Naive thymus-derived CD8-positive, alpha-beta T cell (primary cell): ENCODE measurements at regions not wholly inside any gene's neighbourhood (a gene's known extent, or its start where the extent isn't known, plus 50 kb on each side); places are given as distances from the start of the nearest gene placed in this dataset.
"Not testable (repeated sequence)": the region's sequence is repeated elsewhere in the genome, so short reads cannot be mapped to it uniquely, and the experiment has no call there.

Experiments
- ATAC-seq, 2 donors: fragments of 150-1000 bp; cut with Tn5 transposase in 1 of 2; sonication (Bioruptor Pico), chemical (Tn5 transposase) in 1 of 2; 1 replicate in 1 of 2; 2 replicates in 1 of 2; pipeline ENCODE4 v1.10.0; 2021; ENCODE audit warnings: mild to moderate bottlenecking in 2 of 2, moderate library complexity in 2 of 2
- POLR2A ChIA-PET: fragments of 350-600 bp; sonication (Branson Sonifier 250); formaldehyde crosslinking; loops from one replicate; lab custom pipeline; 2021; ENCODE audit warnings: antibody characterized with exemption; lab: Charles Lee
- DNase-seq, 10 donors: peaks; one replicate each; pipeline versions ENCODE4 v3.0.0 to v3.0.0-alpha.2; 2020 to 2022
- H3K27ac Mint-ChIP-seq, 10 donors: one replicate each; pipeline ENCODE4 v1.8.0; 2020 to 2022; ENCODE audit warnings: mild to moderate bottlenecking in 10 of 10, mixed read lengths in 10 of 10, moderate library complexity in 4 of 10, inconsistent platforms in 1 of 10
- H3K27me3 Mint-ChIP-seq, 5 donors: one replicate each; pipeline ENCODE4 v1.8.0; 2021 to 2022; ENCODE audit warnings: mixed read lengths in 5 of 5
- H3K36me3 Mint-ChIP-seq, 3 donors: one replicate each; pipeline ENCODE4 v1.8.0; 2020 to 2022; ENCODE audit warnings: mixed read lengths in 3 of 3, mild to moderate bottlenecking in 2 of 3, inconsistent platforms in 1 of 3
- H3K4me1 Mint-ChIP-seq, 4 donors: one replicate each; pipeline ENCODE4 v1.8.0; 2021 to 2022; ENCODE audit warnings: mixed read lengths in 4 of 4
- H3K4me3 Mint-ChIP-seq, 10 donors: one replicate each; pipeline ENCODE4 v1.8.0; 2020 to 2022; ENCODE audit warnings: mild to moderate bottlenecking in 10 of 10, mixed read lengths in 10 of 10, moderate library complexity in 6 of 10, inconsistent platforms in 1 of 10
- H3K9me3 Mint-ChIP-seq, 9 donors: one replicate each; pipeline ENCODE4 v1.8.0; 2020 to 2022; ENCODE audit warnings: mixed read lengths in 9 of 9, mild to moderate bottlenecking in 3 of 9, inconsistent platforms in 1 of 9, moderate library complexity in 1 of 9

DNA sequence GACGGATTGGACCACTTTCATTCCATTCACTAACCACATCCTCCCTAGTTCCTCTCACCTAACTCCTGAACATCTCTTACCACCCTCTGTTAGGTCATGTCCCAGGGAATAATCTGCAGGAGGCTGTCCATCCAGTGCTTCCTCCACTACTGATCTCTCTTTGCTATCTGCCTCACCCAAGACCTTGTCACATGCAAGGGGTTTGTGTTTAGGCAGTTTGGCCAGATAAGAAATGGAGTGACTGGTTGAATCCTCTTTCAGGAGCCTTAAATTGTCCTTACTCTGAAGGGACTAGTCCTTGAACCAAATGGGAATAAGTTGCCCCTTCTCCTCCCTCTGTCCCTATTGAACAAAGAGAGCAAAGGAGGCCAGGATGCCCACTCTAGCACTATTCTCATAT, 249.2 kb upstream of the BTG1 start:
- Mint-ChIP-seq H3K27me3 (no peaks in the 10 kb centered on the region), H3K4me1 (peaks cover 45 to 93% (median 87%) of the 10 kb centered on the region in 4 donors), H3K36me3 (peaks cover 0 to 23% (median 17%) of the 10 kb centered on the region in 3 donors), H3K4me3 (peak overlapping the region in 6 of 10 donors; percentile 23 to 70 (median 48)), H3K27ac (peak overlapping the region; percentile 62 to 99 (median 97)), H3K9me3 (peaks cover 0 to 30% (median 24%) of the 10 kb centered on the region in 9 donors)
- ATAC-seq (no peak), DNase-seq (no peak)
- POLR2A ChIA-PET = interaction anchor here (0.6 to 1.3 kb wide), 2 partner anchors 9 to 108 kb away, joined by 3 read pairs; no protein-coding TSS in a partner anchor

DNA sequence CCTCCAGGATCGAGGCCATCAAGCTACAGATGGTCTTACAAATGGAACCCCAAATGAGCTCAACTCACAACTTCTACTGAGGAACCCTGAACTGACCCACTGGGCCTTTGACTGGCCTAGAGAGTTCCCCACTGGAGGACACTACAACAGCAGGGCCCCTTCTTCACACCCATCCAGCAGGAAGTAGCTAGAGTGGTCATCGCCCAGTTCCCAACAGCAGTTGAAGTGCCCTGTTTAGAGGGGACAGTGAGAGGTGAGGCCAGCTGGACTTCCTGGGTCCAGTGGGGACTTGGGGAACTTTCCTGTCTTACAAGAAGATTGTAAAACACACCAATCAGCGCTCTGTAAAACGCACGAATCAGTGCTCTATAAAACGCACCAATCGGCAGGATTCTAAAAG, 247.9 kb upstream of the BTG1 start:
- H3K9me3 Mint-ChIP-seq = peaks cover 0 to 30% (median 24%) of the 10 kb centered on the region in 9 donors
- ATAC-seq (no peak), DNase-seq (no peak)
- H3K4me1 Mint-ChIP-seq = peaks cover 40 to 87% (median 79%) of the 10 kb centered on the region in 4 donors
- no peaks in the 10 kb centered on the region for H3K27me3 Mint-ChIP-seq
- POLR2A ChIA-PET = interaction anchor here (0.6 to 1.8 kb wide), 5 partner anchors 10 to 372 kb away, joined by 3 to 7 read pairs (median 3); no protein-coding TSS in a partner anchor
- H3K36me3 Mint-ChIP-seq = peaks cover 0 to 23% (median 17%) of the 10 kb centered on the region in 3 donors
- peak overlapping the region in 7 of 10 donors; percentile 24 to 95 (median 66) for H3K27ac Mint-ChIP-seq
- peak overlapping the region in 1 of 10 donors; percentile 12 for H3K4me3 Mint-ChIP-seq

DNA sequence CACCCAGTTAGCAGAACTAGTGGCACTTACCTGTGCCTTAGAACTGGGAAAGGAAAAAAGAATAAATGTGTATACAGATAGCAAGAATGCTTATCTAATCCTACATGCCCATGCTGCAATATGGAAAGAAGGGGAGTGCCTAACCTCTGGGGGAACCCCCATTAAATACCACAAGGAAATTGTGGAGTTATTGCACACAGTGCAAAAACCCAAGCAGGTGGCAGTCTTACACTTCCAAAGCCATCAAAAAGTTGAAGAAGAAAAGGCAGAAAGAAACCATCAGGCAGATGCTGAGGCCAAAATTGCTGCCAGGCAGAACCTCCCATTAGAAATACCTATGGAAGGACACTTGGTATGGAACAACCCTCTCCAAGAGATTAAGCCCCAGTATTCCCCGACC, 246.1 kb upstream of the BTG1 start:
- Mint-ChIP-seq H3K4me1 (peaks cover 38 to 86% (median 76%) of the 10 kb centered on the region in 4 donors), H3K4me3 (peak overlapping the region in 2 of 10 donors; percentile 10 to 22), H3K36me3 (peaks cover 0 to 23% (median 17%) of the 10 kb centered on the region in 3 donors), H3K27ac (peak overlapping the region in 7 of 10 donors; percentile 22 to 79 (median 56)), H3K9me3 (peaks cover 0 to 30% (median 24%) of the 10 kb centered on the region in 9 donors)
- H3K27me3 Mint-ChIP-seq, POLR2A ChIA-PET, ATAC-seq: not testable (repeated sequence)
- peak in 1 of 10 donors; percentile 33 for DNase-seq

DNA sequence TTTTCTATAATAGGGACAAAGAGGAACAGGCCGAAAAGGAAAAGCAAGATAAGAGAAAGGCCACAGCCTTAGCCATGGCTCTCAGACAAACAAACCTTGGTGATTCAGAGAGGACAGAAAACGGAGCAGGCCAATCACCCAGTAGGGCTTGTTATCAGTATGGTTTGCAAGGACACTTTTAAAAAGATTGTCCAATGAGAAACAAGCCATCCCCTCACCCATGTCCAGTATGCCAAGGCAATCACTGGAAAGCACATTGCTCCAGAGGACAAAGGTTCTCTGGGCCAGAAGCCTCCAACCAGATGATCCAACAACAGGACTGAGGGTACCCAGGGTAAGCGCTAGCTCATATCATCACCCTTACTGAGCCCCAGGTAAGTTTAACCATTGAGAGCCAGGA, 243.8 kb upstream of the BTG1 start:
- no peak overlapping the region for H3K27ac Mint-ChIP-seq
- H3K4me1 Mint-ChIP-seq = peaks cover 33 to 74% (median 62%) of the 10 kb centered on the region in 4 donors
- no peak for ATAC-seq
- peaks cover 0 to 22% (median 15%) of the 10 kb centered on the region in 9 donors for H3K9me3 Mint-ChIP-seq
- peaks cover 0 to 18% (median 11%) of the 10 kb centered on the region in 3 donors for H3K36me3 Mint-ChIP-seq
- no peak overlapping the region for H3K4me3 Mint-ChIP-seq
- no peaks in the 10 kb centered on the region for H3K27me3 Mint-ChIP-seq
- no peak for DNase-seq
- POLR2A ChIA-PET = interaction anchor here (0.6 to 1.0 kb wide), 2 partner anchors 9 to 237 kb away, joined by 3 to 4 read pairs; no protein-coding TSS in a partner anchor

DNA sequence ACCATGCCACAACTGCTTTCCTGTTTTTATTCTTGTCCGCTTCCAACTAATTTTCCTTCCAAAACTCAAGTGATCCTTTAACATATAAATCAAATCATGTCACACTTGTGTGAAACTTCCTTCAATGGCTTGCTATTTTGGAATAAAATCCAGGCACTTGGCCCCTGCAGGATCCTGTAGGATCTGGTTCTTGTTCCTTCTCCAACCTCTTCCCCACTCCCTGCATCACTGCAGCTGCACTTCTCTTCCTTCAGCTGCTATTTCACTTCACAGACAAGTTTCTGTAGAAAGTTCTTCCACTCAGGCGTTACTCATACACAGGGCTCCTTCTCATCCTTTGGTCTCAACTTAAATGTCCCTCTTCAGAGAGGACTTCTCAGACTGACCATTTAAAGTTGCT, 239.7 kb upstream of the BTG1 start:
- no peak overlapping the region for H3K4me3 Mint-ChIP-seq
- H3K36me3 Mint-ChIP-seq = no peaks in the 10 kb centered on the region
- peaks cover 31 to 64% (median 54%) of the 10 kb centered on the region in 4 donors for H3K4me1 Mint-ChIP-seq
- POLR2A ChIA-PET = interaction anchor here (1.2 to 5.0 kb wide), 2 partner anchors 13 to 240 kb away, joined by 3 to 17 read pairs; partner anchors contain the start of gene BTG1
- DNase-seq = no peak
- H3K27ac Mint-ChIP-seq = peak overlapping the region in 1 of 10 donors; percentile 22
- H3K27me3 Mint-ChIP-seq = no peaks in the 10 kb centered on the region
- H3K9me3 Mint-ChIP-seq = peaks cover 0 to 2% (median 0%) of the 10 kb centered on the region in 9 donors
- no peak for ATAC-seq

DNA sequence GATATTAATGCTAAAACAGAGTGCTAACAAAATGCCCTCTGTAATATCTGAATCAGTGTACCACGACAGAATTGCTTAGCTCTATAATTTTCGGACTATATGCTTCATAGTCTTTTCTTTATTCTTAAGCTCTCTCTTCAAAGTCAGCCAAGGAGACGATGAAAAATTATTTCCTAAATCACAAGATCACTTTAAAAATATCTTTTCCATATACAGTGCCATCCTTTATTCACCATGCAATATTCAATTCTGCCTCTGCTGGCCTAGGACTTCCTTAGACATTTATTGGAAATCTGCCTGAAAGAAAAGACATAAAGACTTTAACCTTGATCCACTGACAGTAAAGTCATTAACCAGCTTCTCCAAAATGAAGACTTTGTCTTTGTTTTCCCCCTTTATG, 238.9 kb upstream of the BTG1 start:
- no peak overlapping the region for H3K4me3 Mint-ChIP-seq
- H3K27me3 Mint-ChIP-seq = no peaks in the 10 kb centered on the region
- H3K9me3 Mint-ChIP-seq = peaks cover 0 to 2% (median 0%) of the 10 kb centered on the region in 9 donors
- no peaks in the 10 kb centered on the region for H3K36me3 Mint-ChIP-seq
- H3K4me1 Mint-ChIP-seq = peaks cover 36 to 69% (median 58%) of the 10 kb centered on the region in 4 donors
- POLR2A ChIA-PET = interaction anchor here (1.2 to 5.0 kb wide), 2 partner anchors 14 to 239 kb away, joined by 3 to 17 read pairs; partner anchors contain the start of gene BTG1
- no peak overlapping the region for H3K27ac Mint-ChIP-seq
- DNase-seq = no peak
- ATAC-seq = no peak

DNA sequence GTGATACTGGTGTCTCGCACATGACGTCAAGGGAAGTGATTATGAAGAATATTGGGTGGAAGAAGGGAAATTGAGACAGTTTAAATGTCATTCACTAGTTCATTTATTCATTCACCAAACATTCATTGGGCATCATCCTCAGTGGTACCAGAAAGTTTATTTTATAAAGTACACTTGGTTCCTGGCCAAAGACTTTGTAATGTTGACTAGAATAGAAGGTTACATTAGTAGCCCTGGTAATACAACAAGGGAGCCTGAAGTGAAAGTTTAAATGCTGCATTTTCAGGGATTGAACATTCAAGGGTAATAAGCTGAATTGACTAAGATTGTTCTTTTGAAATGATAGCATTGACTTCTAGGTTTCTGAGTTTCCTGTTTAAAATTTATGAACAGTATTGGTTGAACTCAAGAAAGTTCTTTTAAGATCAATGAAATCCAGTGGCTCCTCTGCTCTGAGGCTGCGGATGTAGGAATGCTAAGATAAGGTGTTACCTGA, 236.8 kb upstream of the BTG1 start:
- Mint-ChIP-seq H3K36me3 (peaks cover 0 to 4% (median 0%) of the 10 kb centered on the region in 3 donors), H3K4me1 (peaks cover 44 to 74% (median 66%) of the 10 kb centered on the region in 4 donors), H3K27me3 (no peaks in the 10 kb centered on the region), H3K9me3 (peaks cover 0 to 5% (median 0%) of the 10 kb centered on the region in 9 donors), H3K4me3 (no peak overlapping the region), H3K27ac (peak overlapping the region in 3 of 10 donors; percentile 8 to 88 (median 18))
- ATAC-seq = no peak
- POLR2A ChIA-PET = no interaction called here
- no peak for DNase-seq

DNA sequence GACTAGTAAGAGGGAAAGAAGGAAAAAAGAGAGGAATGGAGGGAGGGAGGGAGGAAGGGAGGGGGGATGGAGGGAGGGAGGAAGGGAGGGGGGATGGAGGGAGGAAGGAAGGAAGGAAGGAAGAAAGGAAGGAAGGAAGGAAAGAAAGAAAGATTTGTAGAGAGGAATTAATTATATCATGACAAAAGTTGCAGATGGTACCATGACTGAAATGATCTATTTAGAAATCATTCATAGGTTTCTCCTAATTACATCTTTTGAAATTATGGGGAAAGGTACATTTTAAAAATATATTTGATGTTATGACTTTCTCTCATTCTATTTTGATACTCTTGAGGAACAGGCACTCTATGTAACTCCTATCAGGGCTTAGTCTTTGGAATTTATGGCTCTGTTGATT, 236.2 kb upstream of the BTG1 start:
- Mint-ChIP-seq H3K27me3 (no peaks in the 10 kb centered on the region), H3K27ac (peak overlapping the region in 1 of 10 donors; percentile 88), H3K4me1 (peaks cover 41 to 72% (median 62%) of the 10 kb centered on the region in 4 donors), H3K36me3 (peaks cover 0 to 4% (median 0%) of the 10 kb centered on the region in 3 donors), H3K9me3 (peaks cover 0 to 5% (median 0%) of the 10 kb centered on the region in 9 donors), H3K4me3 (no peak overlapping the region)
- no peak for DNase-seq
- no peak for ATAC-seq
- POLR2A ChIA-PET = no interaction called here

DNA sequence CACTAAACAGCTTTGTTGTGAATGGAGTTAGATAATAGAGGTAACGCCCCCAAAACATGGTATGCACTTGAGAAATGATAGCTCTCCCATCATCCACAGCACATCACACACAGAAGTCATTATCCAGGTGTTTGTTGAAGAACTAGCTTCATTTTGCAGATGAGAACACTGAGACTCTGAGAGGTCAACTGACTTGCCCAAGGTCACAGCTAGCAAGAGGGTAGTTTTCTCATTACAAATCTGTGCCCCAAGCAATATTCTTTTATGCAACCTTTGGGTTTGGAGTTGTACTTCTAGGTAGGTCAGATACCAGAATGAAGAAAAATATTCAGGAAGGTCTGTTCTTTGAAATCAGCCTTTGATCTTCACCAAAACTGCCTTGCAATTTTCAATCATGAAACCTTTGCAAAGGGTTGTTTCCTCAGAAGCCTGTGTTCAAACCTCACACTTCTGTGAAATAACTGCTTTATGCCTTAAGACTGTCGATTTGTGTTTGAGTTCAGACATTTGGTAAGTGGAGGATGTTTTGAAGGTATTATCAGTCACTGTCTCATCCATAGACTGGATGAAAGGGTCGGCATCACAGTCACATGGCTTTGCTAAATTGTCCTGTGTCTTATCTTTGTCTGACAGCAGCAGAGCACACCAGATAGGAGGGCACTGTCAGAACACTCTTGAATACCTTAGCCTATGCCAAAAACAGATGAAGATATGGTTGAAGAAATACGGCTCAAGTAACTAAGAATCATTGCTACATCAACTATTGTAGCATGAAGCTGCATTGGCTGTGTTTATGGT, 233.2 kb upstream of the BTG1 start:
- Mint-ChIP-seq H3K4me1 (peaks cover 37 to 71% (median 62%) of the 10 kb centered on the region in 4 donors), H3K27ac (peak overlapping the region; percentile 80 to 98 (median 92)), H3K9me3 (peaks cover 0 to 5% (median 0%) of the 10 kb centered on the region in 9 donors), H3K27me3 (no peaks in the 10 kb centered on the region), H3K36me3 (peaks cover 0 to 4% (median 0%) of the 10 kb centered on the region in 3 donors), H3K4me3 (peak overlapping the region in 9 of 10 donors; percentile 7 to 73 (median 45))
- ATAC-seq (peak; percentile 89 to 92), DNase-seq (peak in 5 of 10 donors; percentile 7 to 65 (median 38))
- POLR2A ChIA-PET = interaction anchor here (0.8 to 5.2 kb wide), 5 partner anchors 10 to 233 kb away, joined by 3 to 30 read pairs (median 11); partner anchors contain the start of gene BTG1

DNA sequence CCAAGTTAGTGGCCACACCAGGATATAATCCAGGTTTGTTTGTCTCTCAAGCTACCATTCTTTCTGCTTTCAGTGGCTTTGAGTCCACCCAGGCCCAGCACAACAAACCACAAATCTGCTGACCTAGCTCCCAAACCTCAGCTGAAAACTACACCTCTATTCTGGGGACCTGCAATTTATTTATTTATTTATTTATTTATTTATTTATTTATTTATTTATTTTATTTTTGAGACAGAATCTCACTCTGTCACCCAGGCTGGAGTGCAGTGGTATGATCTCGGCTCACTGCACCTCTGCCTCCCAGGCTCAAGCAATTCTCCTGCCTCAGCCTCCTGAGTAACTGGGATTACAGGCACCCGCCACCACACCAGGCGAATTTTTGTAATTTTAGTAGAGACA, 229.9 kb upstream of the BTG1 start:
- not testable (repeated sequence) for H3K9me3 Mint-ChIP-seq, DNase-seq, H3K27me3 Mint-ChIP-seq, H3K36me3 Mint-ChIP-seq, ATAC-seq, H3K4me3 Mint-ChIP-seq
- Mint-ChIP-seq H3K4me1 (peaks cover 34 to 59% (median 53%) of the 10 kb centered on the region in 4 donors), H3K27ac (peak overlapping the region in 2 of 10 donors; percentile 44 to 63)
- POLR2A ChIA-PET = interaction anchor here (1.0 to 1.1 kb wide), 2 partner anchors 11 to 234 kb away, joined by 3 read pairs; no protein-coding TSS in a partner anchor

DNA sequence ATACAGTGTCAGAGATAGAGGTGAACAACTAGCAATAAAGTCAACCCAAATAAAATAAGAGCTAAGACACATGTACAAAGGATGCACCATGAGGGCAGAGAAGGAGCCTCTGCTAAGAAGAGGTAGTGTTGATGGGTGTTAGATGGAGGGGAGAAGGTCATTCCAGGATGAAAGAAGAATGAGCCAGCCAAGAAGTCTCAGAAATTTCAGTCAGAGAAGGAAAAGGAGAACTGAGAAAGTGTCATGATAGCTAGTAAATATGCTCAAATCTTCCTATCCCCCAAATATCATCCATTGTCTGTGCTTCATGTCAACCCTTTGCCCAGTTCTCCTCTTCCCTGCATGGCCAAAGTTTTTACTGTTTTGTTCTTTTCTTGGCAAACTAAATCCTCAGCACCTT, 225.2 kb upstream of the BTG1 start:
- POLR2A ChIA-PET = interaction anchor here (0.5 to 1.2 kb wide), 4 partner anchors 14 to 225 kb away, joined by 3 read pairs; partner anchors contain the start of gene BTG1
- DNase-seq (no peak), ATAC-seq (no peak)
- Mint-ChIP-seq H3K4me3 (no peak overlapping the region), H3K36me3 (peaks cover 0 to 5% (median 4%) of the 10 kb centered on the region in 3 donors), H3K27ac (peak overlapping the region in 2 of 10 donors; percentile 16 to 66), H3K27me3 (no peaks in the 10 kb centered on the region), H3K9me3 (no peaks in the 10 kb centered on the region), H3K4me1 (peaks cover 20 to 34% (median 32%) of the 10 kb centered on the region in 4 donors)

DNA sequence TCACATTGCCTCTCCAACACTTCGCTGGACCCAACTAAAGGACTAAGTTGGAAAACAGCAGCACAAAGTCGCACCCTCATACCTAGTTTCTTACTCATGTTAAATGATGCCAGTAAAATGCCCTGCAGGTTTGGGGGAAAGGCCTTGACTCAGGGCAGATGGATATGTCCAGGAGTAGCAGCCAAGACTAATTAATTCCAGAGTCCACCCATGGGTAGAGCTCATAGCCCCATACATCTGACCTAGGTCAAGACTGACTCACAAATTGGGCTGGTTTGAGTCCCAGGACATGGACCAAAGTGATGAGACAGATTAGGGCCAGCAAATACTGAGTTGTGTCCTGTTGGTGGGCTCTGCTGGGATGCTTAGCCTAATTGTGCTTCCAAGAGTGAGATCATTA, 224.0 kb upstream of the BTG1 start:
- Mint-ChIP-seq H3K27me3 (no peaks in the 10 kb centered on the region), H3K9me3 (no peaks in the 10 kb centered on the region), H3K27ac (peak overlapping the region in 1 of 10 donors; percentile 20), H3K4me1 (peaks cover 21 to 43% (median 34%) of the 10 kb centered on the region in 4 donors), H3K36me3 (peaks cover 0 to 5% (median 4%) of the 10 kb centered on the region in 3 donors), H3K4me3 (no peak overlapping the region)
- no peak for ATAC-seq
- POLR2A ChIA-PET = interaction anchor here (0.6 to 1.1 kb wide), 3 partner anchors 9 to 37 kb away, joined by 3 to 4 read pairs (median 3); no protein-coding TSS in a partner anchor
- no peak for DNase-seq
